Glutamatergic neuron (in vitro differentiated cells): ENCODE measurements at regions not wholly inside any gene's neighbourhood (a gene's known extent, or its start where the extent isn't known, plus 50 kb on each side); places are given as distances from the start of the nearest gene placed in this dataset.
A peak's percentile ranks its signal among the peaks of the same experiment; 100 is the strongest.

Experiments
- DNase-seq: peaks from one replicate; pipeline ENCODE4 v3.0.0; 2022
- H3K27ac Mint-ChIP-seq: one replicate; pipeline ENCODE4 v1.8.0; 2020; ENCODE audit warnings: mild to moderate bottlenecking, mixed read lengths, inconsistent platforms; ENCODE audit not compliant: unreplicated experiment
- H3K27me3 Mint-ChIP-seq: one replicate; pipeline ENCODE4 v1.8.0; 2020; ENCODE audit warnings: mild to moderate bottlenecking, moderate library complexity, mixed read lengths, inconsistent platforms; ENCODE audit not compliant: unreplicated experiment
- H3K36me3 Mint-ChIP-seq: one replicate; pipeline ENCODE4 v1.8.0; 2020; ENCODE audit warnings: mild to moderate bottlenecking, mixed read lengths, inconsistent platforms; ENCODE audit not compliant: unreplicated experiment
- H3K4me1 Mint-ChIP-seq: one replicate; pipeline ENCODE4 v1.8.0; 2020; ENCODE audit warnings: mild to moderate bottlenecking, low read depth, mixed read lengths, inconsistent platforms; ENCODE audit not compliant: unreplicated experiment
- H3K4me3 Mint-ChIP-seq: one replicate; pipeline ENCODE4 v1.8.0; 2020; ENCODE audit warnings: mild to moderate bottlenecking, mixed read lengths, inconsistent platforms; ENCODE audit not compliant: unreplicated experiment
- H3K9me3 Mint-ChIP-seq: one replicate; pipeline ENCODE4 v1.8.0; 2020; ENCODE audit warnings: mild to moderate bottlenecking, moderate library complexity, mixed read lengths, inconsistent platforms; ENCODE audit not compliant: unreplicated experiment
- CTCF ChIP-seq: fragments of 200-600 bp; sonication (generic); IDR thresholded peaks from one replicate; pipeline ENCODE4 v1.5.0; 2021; ENCODE audit not compliant: partially characterized antibody, unreplicated experiment

GRCh38 chr2:195501746-195502145 is 155.3 kb upstream of the SLC39A10 start:
- Mint-ChIP-seq H3K27me3 (no peaks in the 10 kb centered on the region), H3K27ac (no peak overlapping the region), H3K4me1 (no peaks in the 10 kb centered on the region), H3K4me3 (no peak overlapping the region), H3K9me3 (no peaks in the 10 kb centered on the region), H3K36me3 (no peaks in the 10 kb centered on the region)
- TF ChIP-seq CTCF, result no peak
- DNase-seq, result no peak

GRCh38 chr2:195500879-195501278 is 156.1 kb upstream of the SLC39A10 start:
- no peaks in the 10 kb centered on the region for H3K4me1 Mint-ChIP-seq
- no peaks in the 10 kb centered on the region for H3K9me3 Mint-ChIP-seq
- no peak for DNase-seq
- TF ChIP-seq CTCF, result no peak
- H3K27me3 Mint-ChIP-seq, result no peaks in the 10 kb centered on the region
- no peak overlapping the region for H3K27ac Mint-ChIP-seq
- H3K4me3 Mint-ChIP-seq, result no peak overlapping the region
- H3K36me3 Mint-ChIP-seq, result no peaks in the 10 kb centered on the region

GRCh38 chr2:195498839-195499490 is 158.1 kb upstream of the SLC39A10 start:
- TF ChIP-seq CTCF, result no peak
- H3K36me3 Mint-ChIP-seq, result no peaks in the 10 kb centered on the region
- no peak overlapping the region for H3K4me3 Mint-ChIP-seq
- no peaks in the 10 kb centered on the region for H3K9me3 Mint-ChIP-seq
- no peak overlapping the region for H3K27ac Mint-ChIP-seq
- DNase-seq, result no peak
- H3K27me3 Mint-ChIP-seq, result no peaks in the 10 kb centered on the region
- no peaks in the 10 kb centered on the region for H3K4me1 Mint-ChIP-seq

GRCh38 chr2:195498176-195498575 is 158.8 kb upstream of the SLC39A10 start:
- no peak for DNase-seq
- no peak overlapping the region for H3K4me3 Mint-ChIP-seq
- H3K27me3 Mint-ChIP-seq, result no peaks in the 10 kb centered on the region
- H3K36me3 Mint-ChIP-seq, result no peaks in the 10 kb centered on the region
- no peak overlapping the region for H3K27ac Mint-ChIP-seq
- TF ChIP-seq CTCF, result peak; percentile 29
- no peaks in the 10 kb centered on the region for H3K9me3 Mint-ChIP-seq
- H3K4me1 Mint-ChIP-seq, result no peaks in the 10 kb centered on the region

- H3K27ac Mint-ChIP-seq, result no peak overlapping the region
- no peak for DNase-seq
- no peaks in the 10 kb centered on the region for H3K27me3 Mint-ChIP-seq
- no peak overlapping the region for H3K4me3 Mint-ChIP-seq
- no peak for TF ChIP-seq CTCF
- no peaks in the 10 kb centered on the region for H3K36me3 Mint-ChIP-seq
- no peaks in the 10 kb centered on the region for H3K9me3 Mint-ChIP-seq
- H3K4me1 Mint-ChIP-seq, result no peaks in the 10 kb centered on the region
These were observed 160.0 kb upstream of the SLC39A10 start for GRCh38 chr2:195496991-195497390.
